ENCODE measurements at regions not wholly inside any gene's neighbourhood (a gene's known extent, or its start where the extent isn't known, plus 50 kb on each side); places are given as distances from the start of the nearest gene placed in this dataset.

DNA sequence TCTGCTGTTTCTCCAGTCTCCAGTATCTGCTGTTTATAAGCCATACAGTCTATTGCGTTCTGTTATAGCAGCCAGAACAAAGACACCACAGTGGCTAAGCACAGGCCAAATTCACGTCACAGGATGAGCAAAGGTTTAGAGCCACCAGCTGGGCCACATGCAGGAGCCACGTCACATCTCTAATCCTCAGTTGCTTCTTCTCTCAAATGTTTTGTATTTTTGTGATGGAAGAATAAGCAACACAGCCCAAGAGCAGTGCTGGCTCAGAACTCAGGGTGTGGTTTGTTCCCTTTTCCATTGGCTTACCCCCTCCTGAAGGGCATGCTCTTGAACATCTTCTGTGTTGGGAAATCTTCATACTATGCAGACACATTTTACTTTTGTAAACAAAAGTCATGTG lies 309.4 kb upstream of the CDH5 start:
- TF ChIP-seq CTCF (conservative IDR thresholded peaks at IDR 0.05), result no peak
- DNase-seq (ENCODE audit: low read depth, low spot score), result no peak
- peaks cover 3% of the 10 kb centered on the region for H3K4me1 Mint-ChIP-seq

GRCh38 chr16:66054095-66054494 lies 312.4 kb upstream of the CDH5 start:
- Mint-ChIP-seq H3K4me1 (peaks cover 3% of the 10 kb centered on the region), H3K27me3 (ENCODE audit: low read depth) (peaks cover 5% of the 10 kb centered on the region), H3K36me3 (ENCODE audit: low read depth) (no peaks in the 10 kb centered on the region), H3K9me3 (no peaks in the 10 kb centered on the region), H3K4me3 (no peak overlapping the region), H3K27ac (ENCODE audit: unreplicated experiment) (no peak overlapping the region)
- DNase-seq (ENCODE audit: low read depth, low spot score), result no peak
- no peak for TF ChIP-seq CTCF (conservative IDR thresholded peaks at IDR 0.05)

More for the DNA sequence above, 309.4 kb upstream of the CDH5 start:
- Mint-ChIP-seq H3K36me3 (ENCODE audit: low read depth) (no peaks in the 10 kb centered on the region), H3K27ac (ENCODE audit: unreplicated experiment) (no peak overlapping the region), H3K4me3 (no peak overlapping the region), H3K27me3 (ENCODE audit: low read depth) (peaks cover 2% of the 10 kb centered on the region), H3K9me3 (no peaks in the 10 kb centered on the region)

- no peak for TF ChIP-seq CTCF (conservative IDR thresholded peaks at IDR 0.05)
- no peak for DNase-seq (ENCODE audit: low read depth, low spot score)
- Mint-ChIP-seq H3K4me1 (peaks cover 3% of the 10 kb centered on the region), H3K4me3 (no peak overlapping the region), H3K9me3 (no peaks in the 10 kb centered on the region), H3K27me3 (ENCODE audit: low read depth) (peaks cover 5% of the 10 kb centered on the region), H3K36me3 (ENCODE audit: low read depth) (no peaks in the 10 kb centered on the region), H3K27ac (ENCODE audit: unreplicated experiment) (no peak overlapping the region)
Observed at GRCh38 chr16:66052745-66053144, 313.7 kb upstream of the CDH5 start.

DNA sequence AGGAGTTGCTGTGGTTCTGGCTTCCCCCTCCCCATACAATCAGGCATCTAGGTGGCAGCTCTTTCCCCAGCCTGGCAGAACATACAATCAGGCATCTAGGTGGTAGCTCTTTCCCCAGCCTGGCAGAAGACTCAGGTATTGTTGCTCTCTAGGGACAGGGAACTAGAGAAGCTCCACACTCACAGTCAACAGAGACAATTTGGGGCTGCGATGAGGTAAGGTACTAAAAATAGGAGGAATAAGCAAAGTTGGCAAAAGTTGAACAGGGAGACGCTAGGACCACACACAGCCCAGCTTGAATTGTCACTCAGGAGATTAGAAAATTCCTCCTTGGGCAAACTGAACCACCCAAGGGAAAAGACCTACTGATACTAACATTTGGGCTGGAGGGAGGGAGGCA lies 315.5 kb upstream of the CDH5 start:
- H3K36me3 Mint-ChIP-seq (ENCODE audit: low read depth), result no peaks in the 10 kb centered on the region
- TF ChIP-seq CTCF (conservative IDR thresholded peaks at IDR 0.05), result no peak
- H3K4me3 Mint-ChIP-seq, result no peak overlapping the region
- no peak for DNase-seq (ENCODE audit: low read depth, low spot score)
- peaks cover 3% of the 10 kb centered on the region for H3K4me1 Mint-ChIP-seq
- H3K27ac Mint-ChIP-seq (ENCODE audit: unreplicated experiment), result no peak overlapping the region
- peaks cover 8% of the 10 kb centered on the region for H3K27me3 Mint-ChIP-seq (ENCODE audit: low read depth)
- H3K9me3 Mint-ChIP-seq, result peaks cover under 1% of the 10 kb centered on the region

- H3K36me3 Mint-ChIP-seq (ENCODE audit: low read depth), result no peaks in the 10 kb centered on the region
Observed at GRCh38 chr16:66049865-66050264, 316.6 kb upstream of the CDH5 start.

More at GRCh38 chr16:66049865-66050264, 316.6 kb upstream of the CDH5 start:
- no peak for TF ChIP-seq CTCF (conservative IDR thresholded peaks at IDR 0.05)
- Mint-ChIP-seq H3K27ac (ENCODE audit: unreplicated experiment) (no peak overlapping the region), H3K9me3 (peaks cover 5% of the 10 kb centered on the region), H3K27me3 (ENCODE audit: low read depth) (peaks cover 5% of the 10 kb centered on the region), H3K4me3 (no peak overlapping the region), H3K4me1 (no peaks in the 10 kb centered on the region)
- DNase-seq (ENCODE audit: low read depth, low spot score), result no peak
